ENCODE measurements at regions not wholly inside any gene's neighbourhood (a gene's known extent, or its start where the extent isn't known, plus 50 kb on each side); places are given as distances from the start of the nearest gene placed in this dataset.
A peak's percentile ranks its signal among the peaks of the same experiment; 100 is the strongest.
"Not testable (repeated sequence)": the region's sequence is repeated elsewhere in the genome, so short reads cannot be mapped to it uniquely, and the experiment has no call there.

DNA sequence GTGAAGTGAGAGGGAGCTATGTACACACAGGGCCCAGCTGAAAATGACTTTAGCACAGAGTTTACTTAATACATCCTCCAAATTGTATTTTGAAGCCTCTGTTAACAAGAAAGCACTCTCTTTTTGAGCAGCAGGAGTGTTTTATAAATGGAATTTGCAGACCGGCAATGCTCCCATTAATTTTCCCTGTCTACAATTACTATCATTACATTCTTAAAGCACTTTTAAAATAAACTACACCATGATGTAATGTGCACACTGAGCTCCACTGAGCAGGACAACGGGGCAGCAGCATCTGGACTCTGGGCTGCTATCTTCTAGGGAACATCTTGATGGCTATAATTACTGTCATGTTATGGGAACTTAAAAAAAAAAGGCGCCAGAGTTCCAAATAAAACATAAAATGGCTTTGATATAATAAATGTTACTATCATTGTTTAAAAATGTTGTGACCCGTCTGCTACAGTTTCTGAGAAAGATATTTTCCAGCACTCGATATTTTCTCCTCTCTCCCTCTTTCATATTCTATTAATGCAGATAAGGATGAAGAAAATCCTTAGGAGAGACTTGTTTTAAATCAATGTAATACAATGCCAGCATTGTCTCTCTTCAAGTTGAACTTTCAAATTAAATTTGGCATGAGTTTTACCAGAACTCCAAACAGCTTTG, 150.9 kb downstream of the HLX start:
- FAIRE-seq, result no peak

- FAIRE-seq, result no peak
Observed at GRCh38 chr1:221030990-221031389, 151.7 kb downstream of the HLX start.

- no peak for FAIRE-seq
Observed at GRCh38 chr1:221031458-221032203, 152.4 kb downstream of the HLX start.

DNA sequence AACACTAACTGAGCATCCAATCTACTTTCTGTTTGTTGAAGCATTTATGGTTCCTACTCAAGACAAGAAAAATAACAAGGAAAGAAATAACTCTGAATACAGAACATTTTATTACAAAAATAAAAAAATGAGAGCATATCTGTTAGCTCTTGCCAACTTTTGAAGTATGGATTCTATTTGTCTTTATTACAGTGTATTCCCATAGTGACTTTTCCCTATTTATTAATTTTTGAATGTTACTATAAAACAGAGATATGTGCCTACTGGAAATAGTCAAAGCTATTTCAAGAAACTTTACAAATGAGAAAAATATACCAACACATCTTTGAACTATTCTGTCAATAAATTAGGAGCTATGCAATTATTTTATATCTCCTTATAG, 153.0 kb downstream of the HLX start:
- FAIRE-seq, result no peak

- FAIRE-seq, result no peak
Observed at GRCh38 chr1:221032637-221033280, 153.5 kb downstream of the HLX start.

- no peak for FAIRE-seq
Observed at GRCh38 chr1:221035662-221036153, 156.5 kb downstream of the HLX start.

DNA sequence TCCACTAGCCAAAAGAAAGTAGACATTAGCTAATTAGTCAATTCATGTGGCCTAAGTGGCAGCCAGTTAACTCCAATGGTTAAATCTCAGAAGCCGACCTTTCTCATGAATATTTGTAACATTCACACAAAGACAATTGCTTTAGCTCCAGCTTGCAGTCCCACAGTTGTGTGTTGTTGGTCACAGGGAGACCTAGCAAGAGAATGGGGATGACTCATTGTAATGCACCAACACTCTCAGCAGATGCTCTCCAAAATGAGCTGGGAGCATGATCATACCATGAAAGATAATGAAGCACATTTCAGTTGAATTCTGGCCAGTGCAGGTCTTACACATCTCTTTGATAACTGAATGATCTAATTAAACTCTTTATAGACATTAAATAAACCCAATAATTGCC, 160.4 kb downstream of the HLX start:
- no peak for FAIRE-seq

GRCh38 chr1:221040101-221040500, 160.9 kb downstream of the HLX start:
- no peak for FAIRE-seq

DNA sequence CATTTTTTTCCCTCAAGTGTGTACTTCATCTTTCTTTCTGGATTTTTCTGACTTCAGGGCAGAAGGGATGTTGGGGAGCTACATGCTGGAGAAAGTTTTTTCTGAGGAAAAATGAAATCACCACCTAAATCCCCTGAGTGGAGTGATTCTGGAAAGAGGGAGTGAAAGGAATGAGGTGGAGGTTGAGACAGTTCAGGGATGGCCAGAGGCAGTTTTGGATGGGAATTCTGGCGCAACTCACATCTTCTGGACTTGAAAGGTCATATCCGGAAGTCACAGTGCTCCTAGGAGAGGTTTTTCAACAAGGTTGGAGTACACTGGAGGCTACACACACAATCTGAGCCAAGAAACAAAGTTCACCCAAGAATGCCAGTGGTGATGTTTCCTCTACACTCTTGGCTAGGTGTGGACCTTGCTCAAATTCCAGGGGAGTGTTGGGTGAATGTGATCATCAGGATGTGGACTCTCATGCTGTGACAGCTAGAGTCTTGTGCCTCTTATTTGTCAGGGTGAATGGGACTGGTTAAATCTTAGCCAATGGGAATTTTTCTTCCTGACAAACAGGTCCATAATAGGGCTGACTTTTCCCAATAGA, 161.5 kb downstream of the HLX start:
- no peak for FAIRE-seq

GRCh38 chr1:221044538-221044937, 165.3 kb downstream of the HLX start:
- FAIRE-seq, result no peak

DNA sequence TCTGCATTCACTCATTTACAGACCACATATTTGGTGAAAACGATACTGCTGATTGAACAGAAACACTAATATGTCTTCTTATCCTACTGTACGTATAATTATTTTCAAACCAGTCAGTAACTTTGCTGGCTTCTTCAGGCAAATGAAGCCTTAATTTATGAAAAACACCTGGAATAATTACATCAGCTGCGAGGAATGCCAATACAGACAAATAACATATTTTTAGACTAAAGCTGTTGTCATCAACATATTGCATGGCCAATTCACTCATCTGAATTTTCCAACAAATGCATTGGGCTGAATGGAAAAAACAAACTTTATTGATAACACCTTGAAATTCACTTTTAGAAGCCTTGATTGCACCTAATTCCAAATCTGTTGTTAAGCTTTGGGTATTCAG, 165.9 kb downstream of the HLX start:
- FAIRE-seq, result peak; percentile 43

GRCh38 chr1:221045842-221046831, 166.9 kb downstream of the HLX start:
- no peak for FAIRE-seq

- FAIRE-seq, result not testable (repeated sequence)
Observed at GRCh38 chr1:221051391-221051790, 172.1 kb downstream of the HLX start.

- FAIRE-seq, result no peak
Observed at GRCh38 chr1:221053889-221054288, 174.6 kb downstream of the HLX start.

GRCh38 chr1:221059506-221059905, 180.3 kb downstream of the HLX start:
- FAIRE-seq, result no peak

- no peak for FAIRE-seq
Observed at GRCh38 chr1:221063651-221064050, 184.4 kb downstream of the HLX start.

GRCh38 chr1:221066351-221067001, 187.2 kb downstream of the HLX start:
- FAIRE-seq, result no peak

GRCh38 chr1:221067721-221068120, 188.5 kb downstream of the HLX start:
- FAIRE-seq, result no peak

DNA sequence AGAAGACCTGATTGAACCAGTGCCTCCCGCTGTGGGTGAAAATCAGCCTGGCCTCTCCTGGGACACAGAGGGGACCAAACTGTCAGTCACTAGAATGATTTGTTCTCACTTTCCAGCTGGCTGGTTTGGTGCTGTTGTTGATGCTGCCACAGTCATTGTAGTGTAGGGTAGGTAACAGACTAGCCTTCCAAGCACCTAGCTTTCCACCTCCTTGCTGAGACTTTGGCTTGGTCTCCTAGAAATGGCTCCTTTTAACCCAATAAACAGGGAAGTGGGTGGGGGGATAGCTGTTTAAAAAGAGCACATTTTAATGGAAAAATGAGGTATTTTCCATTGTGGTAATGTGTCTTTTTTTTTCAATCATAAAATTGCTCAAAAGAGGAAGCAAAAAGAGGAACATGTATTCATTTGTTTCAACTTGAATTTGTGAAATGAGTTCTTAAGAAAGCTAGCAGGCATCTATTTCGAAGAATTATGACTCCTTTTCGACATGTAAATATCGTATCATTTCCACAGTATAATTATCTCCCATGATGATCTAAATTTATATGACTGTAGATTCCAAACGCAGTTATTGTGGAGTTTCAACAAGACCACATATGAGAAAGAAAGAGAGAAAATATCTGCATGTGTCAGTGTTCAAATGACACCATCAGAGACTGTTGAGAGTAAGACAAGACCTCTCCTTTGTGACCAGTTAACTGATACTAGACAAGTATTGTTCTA, 190.1 kb downstream of the HLX start:
- no peak for FAIRE-seq

- FAIRE-seq, result no peak
Observed at GRCh38 chr1:221069986-221070385, 190.7 kb downstream of the HLX start.

DNA sequence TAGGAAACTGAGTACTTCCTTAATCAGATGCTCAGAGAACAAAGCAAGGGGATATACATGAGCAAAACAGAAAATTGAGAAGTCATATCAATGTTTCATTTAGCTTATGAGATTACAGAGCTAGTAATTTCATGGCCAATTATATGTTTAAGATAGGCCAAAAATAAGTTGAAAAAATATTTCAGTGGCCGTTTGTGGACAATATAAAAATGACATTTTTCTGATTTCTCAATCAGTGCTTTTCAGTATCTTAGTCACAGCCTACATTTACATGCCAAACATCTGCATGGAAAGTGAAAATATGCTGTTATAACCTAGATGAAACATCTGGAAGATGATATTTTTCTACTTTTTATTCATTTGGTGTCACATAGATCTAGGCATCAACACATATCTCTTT, 192.5 kb downstream of the HLX start:
- FAIRE-seq, result no peak

All from islet of Langerhans (tissue), 1 donor.